OCI-LY3 (cell line): ENCODE measurements at regions not wholly inside any gene's neighbourhood (a gene's known extent, or its start where the extent isn't known, plus 50 kb on each side); places are given as distances from the start of the nearest gene placed in this dataset.

Source experiments
- EZH2phosphoT487 ChIP-seq: fragments of 200-600 bp; shearing (Covaris generic); IDR thresholded peaks from 2 replicates; pipeline ENCODE4 v1.6.1; 2018; ENCODE audit warnings: antibody characterized with exemption, mixed run types, low read depth
- TF ChIP-seq, protein P1 (sequence below): fragments of 200-600, 300-600 bp; sonication (generic); IDR thresholded peaks from 2 replicates; pipeline ENCODE4 v1.5.1; 2014; ENCODE audit warnings: antibody characterized with exemption, low read length, low read depth

DNA sequence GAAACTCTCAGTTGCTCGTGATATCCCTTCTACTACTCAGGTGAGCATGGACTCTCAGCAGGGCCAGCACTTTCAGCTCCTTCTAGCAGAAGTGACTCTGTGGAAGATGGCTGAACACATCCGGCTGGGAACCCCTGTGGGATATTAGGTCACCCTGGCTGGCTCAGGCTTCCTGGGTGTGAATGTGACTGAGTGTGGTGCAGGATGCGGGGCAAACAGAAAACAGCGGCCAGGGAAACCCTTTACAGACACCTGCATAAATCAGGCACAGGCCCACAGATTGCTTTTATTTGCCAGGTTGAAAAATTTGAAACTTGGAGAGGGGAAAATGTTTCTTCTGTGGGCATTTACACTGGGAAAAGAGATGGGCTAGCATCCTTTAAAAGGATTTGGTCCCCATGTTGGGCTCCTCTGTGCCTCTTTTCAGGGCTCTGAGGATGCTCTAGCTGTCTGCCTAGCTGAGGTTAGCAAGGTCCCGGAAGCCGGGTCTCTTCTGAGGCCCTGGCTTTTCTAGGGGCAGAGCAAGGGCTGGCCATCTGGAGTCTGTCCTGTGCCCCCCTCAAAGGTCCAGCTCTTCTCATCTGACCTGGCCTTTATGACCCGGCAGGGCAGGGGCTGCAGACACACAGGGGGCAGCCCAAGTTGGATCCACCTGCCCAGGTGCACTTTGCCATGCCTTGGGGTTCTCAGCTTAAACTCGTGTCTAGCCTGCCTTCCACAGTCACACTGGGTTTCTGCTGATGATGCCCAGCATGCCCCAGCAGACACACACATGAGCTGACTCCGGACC lies 243.0 kb downstream of the SIPA1L2 start:
- TF ChIP-seq, protein P1, sequence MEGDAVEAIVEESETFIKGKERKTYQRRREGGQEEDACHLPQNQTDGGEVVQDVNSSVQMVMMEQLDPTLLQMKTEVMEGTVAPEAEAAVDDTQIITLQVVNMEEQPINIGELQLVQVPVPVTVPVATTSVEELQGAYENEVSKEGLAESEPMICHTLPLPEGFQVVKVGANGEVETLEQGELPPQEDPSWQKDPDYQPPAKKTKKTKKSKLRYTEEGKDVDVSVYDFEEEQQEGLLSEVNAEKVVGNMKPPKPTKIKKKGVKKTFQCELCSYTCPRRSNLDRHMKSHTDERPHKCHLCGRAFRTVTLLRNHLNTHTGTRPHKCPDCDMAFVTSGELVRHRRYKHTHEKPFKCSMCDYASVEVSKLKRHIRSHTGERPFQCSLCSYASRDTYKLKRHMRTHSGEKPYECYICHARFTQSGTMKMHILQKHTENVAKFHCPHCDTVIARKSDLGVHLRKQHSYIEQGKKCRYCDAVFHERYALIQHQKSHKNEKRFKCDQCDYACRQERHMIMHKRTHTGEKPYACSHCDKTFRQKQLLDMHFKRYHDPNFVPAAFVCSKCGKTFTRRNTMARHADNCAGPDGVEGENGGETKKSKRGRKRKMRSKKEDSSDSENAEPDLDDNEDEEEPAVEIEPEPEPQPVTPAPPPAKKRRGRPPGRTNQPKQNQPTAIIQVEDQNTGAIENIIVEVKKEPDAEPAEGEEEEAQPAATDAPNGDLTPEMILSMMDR: no peak
- no peak for TF ChIP-seq EZH2phosphoT487
